ENCODE measurements at regions not wholly inside any gene's neighbourhood (a gene's known extent, or its start where the extent isn't known, plus 50 kb on each side); places are given as distances from the start of the nearest gene placed in this dataset.
"Not testable (repeated sequence)": the region's sequence is repeated elsewhere in the genome, so short reads cannot be mapped to it uniquely, and the experiment has no call there.

DNA sequence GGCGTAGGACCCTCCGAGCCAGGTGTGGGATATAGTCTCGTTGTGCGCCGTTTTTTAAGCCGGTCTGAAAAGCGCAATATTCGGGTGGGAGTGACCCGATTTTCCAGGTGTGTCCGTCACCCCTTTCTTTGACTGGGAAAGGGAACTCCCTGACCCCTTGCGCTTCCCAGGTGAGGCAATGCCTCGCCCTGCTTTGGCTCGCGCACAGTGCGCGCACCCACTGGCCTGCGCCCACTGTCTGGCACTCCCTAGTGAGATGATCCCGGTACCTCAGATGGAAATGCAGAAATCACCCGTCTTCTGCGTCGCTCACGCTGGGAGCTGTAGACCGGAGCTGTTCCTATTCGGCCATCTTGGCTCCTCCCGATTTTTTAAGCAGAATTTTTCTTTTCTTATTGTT is 323.9 kb downstream of the NUF2 start:
- not testable (repeated sequence) for TF ChIP-seq CTCF (conservative IDR thresholded peaks at IDR 0.05; ENCODE audit: low read length); EZH2phosphoT487 (IDR thresholded peaks at IDR 0.05; ENCODE audit: borderline replicate concordance, low read depth, low read length)
